ENCODE measurements at regions not wholly inside any gene's neighbourhood (a gene's known extent, or its start where the extent isn't known, plus 50 kb on each side); places are given as distances from the start of the nearest gene placed in this dataset.

DNA sequence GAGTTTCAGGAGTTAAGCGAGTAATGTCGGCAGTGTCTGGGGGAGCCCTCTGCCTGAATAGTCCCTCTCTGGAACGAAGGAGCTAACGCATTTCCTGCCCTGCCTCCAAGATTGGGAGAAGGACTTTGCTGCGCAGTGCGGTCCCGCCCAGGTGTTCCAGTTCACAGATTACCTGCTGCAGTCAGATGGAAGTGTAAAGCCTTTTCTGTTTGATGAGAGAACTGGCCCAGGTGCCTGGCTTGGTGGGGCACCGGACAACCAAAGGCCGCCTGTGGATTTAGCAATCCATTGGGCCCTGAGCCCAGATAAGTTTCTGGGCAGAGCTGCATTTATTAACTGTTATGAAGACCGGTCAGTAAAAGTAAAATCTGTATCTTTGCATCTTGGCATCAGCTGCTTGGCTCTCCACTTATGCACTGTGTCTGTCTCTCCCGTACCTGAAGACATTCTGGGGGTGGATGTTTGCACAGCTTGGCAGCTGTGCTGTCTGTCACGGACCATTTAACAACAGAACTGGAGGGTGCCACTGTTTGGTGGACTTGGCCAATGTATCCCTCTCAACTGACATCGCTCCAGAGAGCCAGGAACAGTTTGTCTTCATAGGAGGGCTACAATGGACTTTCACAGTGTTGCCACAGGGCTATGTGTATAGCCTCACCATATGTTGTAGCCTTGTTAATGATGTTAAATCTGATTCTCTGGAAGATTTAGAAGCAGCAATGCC, 654.7 kb upstream of the ZWINT start:
- TF ChIP-seq CTCF (IDR thresholded peaks at IDR 0.05; ENCODE audit: low read depth, low read length), result no peak
- H3K4me3 ChIP-seq (ENCODE audit: low read depth, low read length), result no peak overlapping the region

- H3K4me3 ChIP-seq (ENCODE audit: low read depth, low read length), result no peak overlapping the region
- TF ChIP-seq CTCF (IDR thresholded peaks at IDR 0.05; ENCODE audit: low read depth, low read length), result no peak
These were observed 654.1 kb upstream of the ZWINT start for GRCh38 chr10:57015187-57015586.

DNA sequence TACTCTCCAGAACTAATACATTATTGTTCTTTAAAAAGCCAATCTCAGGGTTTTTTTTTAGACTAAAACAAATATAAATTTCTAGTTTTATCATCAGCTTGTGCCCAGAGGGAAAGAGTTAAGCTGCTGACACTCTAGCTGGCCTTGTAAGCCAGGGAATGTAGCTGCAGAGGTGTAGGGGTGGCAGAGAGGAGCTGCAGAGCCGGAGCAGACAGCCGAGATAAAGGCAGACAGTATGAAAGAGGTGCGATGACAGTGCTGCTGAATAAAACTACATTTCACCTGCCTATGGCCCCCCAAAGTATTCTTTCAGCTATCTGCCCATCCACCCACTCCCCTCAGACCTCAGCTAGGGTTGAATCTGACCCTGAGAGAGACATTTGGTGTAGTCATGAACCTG, 653.7 kb upstream of the ZWINT start:
- H3K4me3 ChIP-seq (ENCODE audit: low read depth, low read length), result no peak overlapping the region
- TF ChIP-seq CTCF (IDR thresholded peaks at IDR 0.05; ENCODE audit: low read depth, low read length), result no peak

- TF ChIP-seq CTCF (IDR thresholded peaks at IDR 0.05; ENCODE audit: low read depth, low read length), result no peak
- no peak overlapping the region for H3K4me3 ChIP-seq (ENCODE audit: low read depth, low read length)
These were observed 647.1 kb upstream of the ZWINT start for GRCh38 chr10:57008189-57008588.

DNA sequence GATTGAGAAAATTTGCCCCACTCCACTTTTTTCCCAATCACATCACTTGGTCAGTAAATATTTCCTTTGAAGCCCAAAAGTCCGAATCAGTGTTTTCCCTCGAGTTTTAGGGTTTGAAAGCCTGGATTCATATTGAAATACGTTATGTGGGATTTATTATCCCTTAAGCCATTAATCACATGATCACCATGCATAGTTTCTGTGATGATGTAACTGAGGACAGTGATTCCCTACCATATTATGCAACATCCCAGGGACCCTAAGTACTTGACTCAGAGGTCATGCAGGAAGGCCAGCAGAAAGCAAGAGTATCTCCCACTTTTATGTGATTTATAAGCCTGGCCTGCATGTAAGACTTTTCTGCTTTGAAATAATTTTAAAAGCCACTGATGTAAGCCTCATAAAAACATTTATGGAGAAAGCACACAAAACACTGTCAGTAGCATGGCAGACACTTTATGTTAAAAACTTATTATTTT, 630.6 kb upstream of the ZWINT start:
- no peak overlapping the region for H3K4me3 ChIP-seq (ENCODE audit: low read depth, low read length)
- TF ChIP-seq CTCF (IDR thresholded peaks at IDR 0.05; ENCODE audit: low read depth, low read length), result no peak

DNA sequence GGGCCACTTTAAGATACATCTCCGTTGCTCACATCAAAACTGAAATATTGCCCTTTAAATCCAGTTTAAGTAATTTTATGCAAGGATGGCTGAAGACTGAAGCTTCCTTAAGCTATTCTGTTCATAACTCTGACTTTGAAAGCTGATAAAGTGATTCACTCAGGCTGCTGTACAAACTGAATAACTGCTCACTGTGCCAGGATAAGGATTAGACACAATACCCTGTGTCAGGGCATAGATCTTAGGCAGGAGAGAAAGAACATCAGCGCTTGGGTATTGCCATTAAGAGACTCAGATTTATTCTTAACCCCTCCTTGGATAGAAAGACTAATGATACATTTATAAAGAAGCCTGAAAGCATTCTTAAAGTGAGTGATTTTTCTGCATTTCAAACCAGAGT, 614.5 kb upstream of the ZWINT start:
- no peak overlapping the region for H3K4me3 ChIP-seq (ENCODE audit: low read depth, low read length)
- no peak for TF ChIP-seq CTCF (IDR thresholded peaks at IDR 0.05; ENCODE audit: low read depth, low read length)

DNA sequence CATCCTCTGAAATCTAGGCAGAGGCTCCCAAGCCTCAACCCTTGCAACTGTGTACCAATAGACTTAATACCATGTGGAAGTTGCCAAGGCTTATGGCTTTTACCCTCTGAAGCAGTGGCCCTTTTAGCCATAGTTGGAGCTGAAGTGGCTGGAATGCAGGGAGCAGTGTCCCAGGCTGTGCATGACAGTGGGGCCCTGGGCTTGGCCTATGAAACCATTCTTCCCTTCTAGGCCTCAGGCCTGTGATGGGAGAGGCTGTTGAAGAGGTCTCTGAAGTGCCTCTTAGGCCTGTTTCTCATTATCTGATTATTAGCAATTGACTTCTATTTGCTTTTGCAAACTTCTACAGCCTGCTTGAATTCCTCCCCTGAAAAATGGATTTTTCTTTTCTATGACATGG, 612.7 kb upstream of the ZWINT start:
- TF ChIP-seq CTCF (IDR thresholded peaks at IDR 0.05; ENCODE audit: low read depth, low read length), result no peak
- H3K4me3 ChIP-seq (ENCODE audit: low read depth, low read length), result no peak overlapping the region
